ENCODE measurements at regions not wholly inside any gene's neighbourhood (a gene's known extent, or its start where the extent isn't known, plus 50 kb on each side); places are given as distances from the start of the nearest gene placed in this dataset.

DNA sequence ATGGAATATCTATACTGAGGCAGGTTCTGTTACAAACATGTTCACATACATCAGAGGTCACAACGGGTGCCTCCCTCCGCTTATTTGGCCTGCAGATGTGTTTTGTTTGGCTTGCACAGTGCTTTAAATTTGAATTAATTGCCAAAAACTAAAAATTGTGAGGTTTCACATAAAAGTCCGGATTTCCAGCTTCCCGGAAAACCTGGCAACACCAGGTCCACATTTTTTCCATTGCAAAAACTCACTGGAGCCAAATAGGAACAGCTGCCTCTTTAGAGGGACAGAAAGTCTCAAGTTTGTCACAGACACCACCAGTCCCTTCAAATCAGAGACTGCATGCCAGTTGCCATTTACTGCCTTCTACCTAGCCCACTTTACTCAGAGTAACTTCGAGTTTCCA lies 205.9 kb upstream of the MDFIC2 start:
- DNase-seq (ENCODE audit: low read depth), result no peak
- H3K4me3 ChIP-seq (ENCODE audit: low read depth, low read length), result no peak overlapping the region
- TF ChIP-seq, protein P1, sequence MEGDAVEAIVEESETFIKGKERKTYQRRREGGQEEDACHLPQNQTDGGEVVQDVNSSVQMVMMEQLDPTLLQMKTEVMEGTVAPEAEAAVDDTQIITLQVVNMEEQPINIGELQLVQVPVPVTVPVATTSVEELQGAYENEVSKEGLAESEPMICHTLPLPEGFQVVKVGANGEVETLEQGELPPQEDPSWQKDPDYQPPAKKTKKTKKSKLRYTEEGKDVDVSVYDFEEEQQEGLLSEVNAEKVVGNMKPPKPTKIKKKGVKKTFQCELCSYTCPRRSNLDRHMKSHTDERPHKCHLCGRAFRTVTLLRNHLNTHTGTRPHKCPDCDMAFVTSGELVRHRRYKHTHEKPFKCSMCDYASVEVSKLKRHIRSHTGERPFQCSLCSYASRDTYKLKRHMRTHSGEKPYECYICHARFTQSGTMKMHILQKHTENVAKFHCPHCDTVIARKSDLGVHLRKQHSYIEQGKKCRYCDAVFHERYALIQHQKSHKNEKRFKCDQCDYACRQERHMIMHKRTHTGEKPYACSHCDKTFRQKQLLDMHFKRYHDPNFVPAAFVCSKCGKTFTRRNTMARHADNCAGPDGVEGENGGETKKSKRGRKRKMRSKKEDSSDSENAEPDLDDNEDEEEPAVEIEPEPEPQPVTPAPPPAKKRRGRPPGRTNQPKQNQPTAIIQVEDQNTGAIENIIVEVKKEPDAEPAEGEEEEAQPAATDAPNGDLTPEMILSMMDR (IDR thresholded peaks at IDR 0.05; ENCODE audit: insufficient read depth, low read depth, low read length), result no peak

DNA sequence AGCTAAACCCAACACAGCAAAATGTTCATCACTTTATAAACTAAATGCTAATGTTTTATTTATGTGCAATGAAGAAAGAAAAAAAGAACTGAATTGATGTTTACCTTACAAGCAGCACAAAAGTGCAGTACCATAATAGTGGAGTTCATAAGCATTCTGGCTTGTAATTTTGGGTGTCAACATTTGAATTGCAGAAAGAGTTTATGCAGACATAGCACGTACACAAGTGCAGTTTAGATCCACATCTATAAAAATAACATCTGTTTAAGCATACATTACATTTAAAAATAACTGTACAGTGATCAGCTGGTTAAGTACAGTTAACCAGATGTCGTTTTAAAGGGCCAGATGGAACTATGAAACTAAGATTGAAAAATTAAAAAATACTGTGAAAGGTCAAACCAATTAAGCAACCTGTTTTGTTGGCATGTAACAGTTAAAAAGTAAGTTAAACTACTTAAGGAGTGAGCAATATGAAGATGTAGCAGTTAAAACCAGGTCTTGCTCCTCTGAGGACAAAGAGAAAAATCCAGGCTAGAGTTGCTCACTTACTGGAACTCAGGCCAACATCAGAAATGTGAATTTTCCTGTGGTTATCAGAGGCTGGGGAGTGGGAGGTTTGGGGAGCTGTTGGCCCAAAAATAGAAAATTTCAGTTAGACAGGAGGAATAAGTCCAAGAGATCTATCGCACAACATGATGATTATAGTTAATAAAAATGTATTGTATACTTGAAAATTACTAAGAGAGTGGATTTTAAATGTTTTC lies 204.9 kb upstream of the MDFIC2 start:
- DNase-seq (ENCODE audit: low read depth), result no peak
- H3K4me3 ChIP-seq (ENCODE audit: low read depth, low read length), result no peak overlapping the region
- TF ChIP-seq, protein P1 (IDR thresholded peaks at IDR 0.05; ENCODE audit: insufficient read depth, low read depth, low read length), result no peak

DNA sequence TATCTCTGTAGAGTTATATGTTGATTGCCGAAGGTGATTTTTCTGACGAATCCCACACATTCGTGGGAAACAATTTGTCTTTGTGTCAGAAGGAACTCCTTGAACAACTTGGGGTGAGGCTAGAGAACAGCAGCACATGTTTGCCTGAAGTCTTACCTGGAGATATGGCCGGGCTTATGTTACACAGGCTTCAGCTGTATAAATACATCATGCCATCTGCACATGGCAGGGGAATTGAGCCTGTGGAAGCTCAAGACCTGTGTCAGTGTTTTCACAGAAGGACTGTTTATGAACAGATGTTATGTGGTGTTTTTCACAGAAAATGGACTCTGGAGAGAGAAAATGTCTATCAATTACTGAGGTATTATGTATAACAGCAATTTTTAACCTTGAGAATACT lies 203.6 kb upstream of the MDFIC2 start:
- no peak for DNase-seq (ENCODE audit: low read depth)
- H3K4me3 ChIP-seq (ENCODE audit: low read depth, low read length), result no peak overlapping the region
- TF ChIP-seq, protein P1 (IDR thresholded peaks at IDR 0.05; ENCODE audit: insufficient read depth, low read depth, low read length), result no peak

DNA sequence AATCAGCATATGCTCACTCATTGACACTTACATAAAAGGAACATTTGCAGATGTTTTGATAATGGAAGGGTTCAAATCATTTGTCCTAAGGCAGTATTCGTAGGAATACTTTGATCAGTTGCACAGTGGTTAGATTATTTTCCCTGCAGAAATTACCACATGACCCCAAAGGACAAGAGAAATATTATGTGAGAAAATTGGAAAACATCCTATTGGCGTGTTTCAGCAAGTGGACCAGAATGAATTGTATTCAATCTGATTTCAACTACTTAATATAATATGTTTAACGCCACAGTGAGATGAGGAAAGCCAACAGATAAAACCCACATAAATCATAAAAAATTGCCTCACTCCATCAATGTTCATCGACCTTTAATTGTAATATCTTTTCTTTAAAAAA lies 195.0 kb upstream of the MDFIC2 start:
- no peak overlapping the region for H3K4me3 ChIP-seq (ENCODE audit: low read depth, low read length)

DNA sequence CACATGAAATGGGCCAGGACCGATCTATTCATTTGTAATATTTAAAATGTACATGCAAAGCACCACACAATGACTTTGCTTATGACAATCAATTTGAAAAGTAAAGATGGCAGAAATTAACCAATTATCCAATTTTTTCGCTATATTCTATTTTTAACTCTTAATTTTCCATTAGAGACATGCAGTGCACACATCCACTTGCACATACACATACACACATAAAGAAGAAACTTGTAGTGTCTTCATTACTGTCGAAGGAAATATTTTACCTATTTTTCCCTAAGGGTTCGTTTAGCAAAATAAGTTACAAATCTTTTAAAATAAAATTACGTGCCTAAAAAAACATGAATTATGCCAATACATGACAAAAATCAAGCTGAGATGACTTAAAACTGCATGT lies 194.3 kb upstream of the MDFIC2 start:
- DNase-seq (ENCODE audit: low read depth), result no peak
- TF ChIP-seq, protein P1 (IDR thresholded peaks at IDR 0.05; ENCODE audit: insufficient read depth, low read depth, low read length), result no peak
- no peak overlapping the region for H3K4me3 ChIP-seq (ENCODE audit: low read depth, low read length)

More for the DNA sequence above, 195.0 kb upstream of the MDFIC2 start:
- no peak for DNase-seq (ENCODE audit: low read depth)
- TF ChIP-seq, protein P1 (IDR thresholded peaks at IDR 0.05; ENCODE audit: insufficient read depth, low read depth, low read length), result no peak

DNA sequence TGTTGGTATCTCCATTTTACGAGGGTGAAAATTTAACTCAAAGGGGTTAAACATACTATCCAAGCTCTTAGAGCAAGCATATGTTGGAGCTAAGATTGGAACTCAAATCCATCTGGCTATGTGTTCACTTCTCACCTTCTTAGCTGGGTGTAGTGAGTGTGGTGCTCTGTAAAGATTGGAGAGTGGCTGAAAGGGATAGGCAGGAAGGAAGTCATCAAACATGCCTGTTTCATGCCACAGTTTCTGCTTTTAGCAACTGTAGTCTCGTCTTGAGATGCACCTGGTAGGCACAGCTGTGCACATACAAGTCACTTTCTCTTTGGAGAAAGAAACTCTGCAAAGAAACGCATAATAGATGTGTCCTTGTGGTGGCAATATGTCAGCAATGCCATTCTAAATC lies 189.1 kb upstream of the MDFIC2 start:
- TF ChIP-seq, protein P1 (IDR thresholded peaks at IDR 0.05; ENCODE audit: insufficient read depth, low read depth, low read length), result no peak
- no peak for DNase-seq (ENCODE audit: low read depth)
- no peak overlapping the region for H3K4me3 ChIP-seq (ENCODE audit: low read depth, low read length)

DNA sequence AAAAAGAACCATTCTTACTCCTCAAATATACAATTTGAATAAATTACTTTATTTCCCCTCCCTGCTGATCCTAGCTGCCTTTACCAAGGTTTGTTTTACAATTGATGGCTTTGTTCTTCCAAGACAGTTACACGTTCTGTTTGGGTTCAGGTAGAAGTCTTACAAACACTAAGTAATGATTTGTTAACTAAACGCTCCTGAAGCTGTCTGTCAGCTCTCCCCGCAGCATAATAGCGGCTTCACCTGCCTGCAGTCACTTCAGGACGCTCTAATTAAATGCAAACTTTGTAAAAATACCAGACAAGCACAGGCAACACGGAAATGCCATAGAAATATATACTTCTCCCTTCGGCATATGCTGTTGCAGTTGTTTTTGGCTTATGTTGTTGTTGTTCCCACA lies 176.4 kb upstream of the MDFIC2 start:
- DNase-seq (ENCODE audit: low read depth), result no peak
- H3K4me3 ChIP-seq (ENCODE audit: low read depth, low read length), result no peak overlapping the region
- TF ChIP-seq, protein P1 (IDR thresholded peaks at IDR 0.05; ENCODE audit: insufficient read depth, low read depth, low read length), result no peak

Data from fibroblast of villous mesenchyme (primary cell).